GM12878 (cell line): ENCODE measurements at regions not wholly inside any gene's neighbourhood (a gene's known extent, or its start where the extent isn't known, plus 50 kb on each side); places are given as distances from the start of the nearest gene placed in this dataset.

Source experiments
- ATAC-seq: fragments of 200-7000 bp; cut with Tn5 transposase; 3 replicates; pipeline ENCODE4 v1.9.1; 2020; ENCODE audit warnings: mild to moderate bottlenecking, moderate library complexity
- BruUV-seq: library from RNA; stranded (reverse); fragments of 400-500 nt; replicated peaks from 2 replicates; lab custom pipeline; 2021; lab: Mats Ljungman, UMichigan
- CTCF ChIA-PET: fragments of 300-600 bp; sonication (Branson Sonifier 250); formaldehyde crosslinking; extraction: SDS; loops from one replicate; lab custom pipeline; 2021; ENCODE audit warnings: inconsistent platforms; lab: Yijun Ruan, JAX
- POLR2A ChIA-PET: fragments of 350-600 bp; formaldehyde crosslinking; extraction: SDS; loops from one replicate; lab custom pipeline; 2021; ENCODE audit warnings: inconsistent platforms; lab: Charles Lee
- RAD21 ChIA-PET: fragments of 300-600 bp; sonication (Branson Sonifier 250); formaldehyde crosslinking; loops from one replicate; lab custom pipeline; 2023; ENCODE audit warnings: antibody characterized with exemption; ENCODE audit not compliant: unreplicated experiment; lab: Charles Lee
- SMC1A ChIA-PET: fragments of 300-600 bp; sonication (Branson Sonifier 250); formaldehyde crosslinking; loops from one replicate; lab custom pipeline; 2023; ENCODE audit not compliant: unreplicated experiment, uncharacterized antibody; lab: Charles Lee
- DNase-seq: peaks from one replicate; pipeline ENCODE4 v3.0.0-alpha.2; 2011; ENCODE audit warnings: low read depth, low spot score
- FAIRE-seq: peaks from 3 replicates; lab custom pipeline; 2011; peaks lifted over from hg19 to GRCh38; lab: Jason Lieb, UNC
- H2AFZ ChIP-seq: 2 replicates; pipeline ENCODE4 v1.6.0; 2011; ENCODE audit warnings: low read depth, low read length, control low read depth; ENCODE audit not compliant: control insufficient read depth
- H3K27ac ChIP-seq: 2 replicates; pipeline ENCODE4 v1.5.1; 2011; ENCODE audit warnings: control low read depth; ENCODE audit not compliant: control insufficient read depth, insufficient read depth
- H3K27me3 ChIP-seq, 2 experiments: replicated peaks in 1 of 2; 2 replicates each; pipeline versions ENCODE4 v1.6.0 to v1.6.1; 2011; ENCODE audit warnings: low read length in 1 of 2; ENCODE audit not compliant: control insufficient read depth in 2 of 2, insufficient read depth in 2 of 2
- H3K36me3 ChIP-seq, 2 experiments: 2 replicates each; pipeline ENCODE4 v1.5.1; 2011; ENCODE audit warnings: low read length in 1 of 2; ENCODE audit not compliant: control insufficient read depth in 2 of 2, insufficient read depth in 2 of 2
- H3K4me1 ChIP-seq: 2 replicates; pipeline ENCODE4 v1.6.1; 2011; ENCODE audit warnings: mild to moderate bottlenecking, low read length, moderate library complexity, mixed read lengths; ENCODE audit not compliant: control insufficient read depth, insufficient read depth
- H3K4me2 ChIP-seq: 2 replicates; pipeline ENCODE4 v1.6.0; 2011; ENCODE audit warnings: control low read depth; ENCODE audit not compliant: control insufficient read depth, insufficient read depth
- H3K4me3 ChIP-seq: fragments of 200-600 bp; sonication (generic); 2 replicates; pipeline ENCODE4 v1.5.1; 2016
- H3K79me2 ChIP-seq: 2 replicates; pipeline ENCODE4 v1.6.0; 2011; ENCODE audit warnings: low read length; ENCODE audit not compliant: control insufficient read depth, insufficient read depth
- H3K9ac ChIP-seq: 2 replicates; pipeline ENCODE4 v1.8.0; 2011; ENCODE audit warnings: low read length, control low read depth, mixed read lengths; ENCODE audit not compliant: control insufficient read depth, insufficient read depth
- H3K9me3 ChIP-seq: replicated peaks from 3 replicates; pipeline ENCODE4 v1.5.1; 2011; ENCODE audit warnings: mild to moderate bottlenecking, low read length; ENCODE audit not compliant: control insufficient read depth, insufficient read depth
- H4K20me1 ChIP-seq: 2 replicates; pipeline ENCODE4 v1.6.0; 2011; ENCODE audit not compliant: control insufficient read depth, insufficient read depth
- ATF2 ChIP-seq: IDR thresholded peaks from 2 replicates; pipeline ENCODE4 v1.6.1; 2012; ENCODE audit warnings: low read length, inconsistent platforms
- CREM ChIP-seq: IDR thresholded peaks from 2 replicates; pipeline ENCODE4 v1.6.1; 2014; ENCODE audit warnings: antibody characterized with exemption, low read depth
- DPF2 ChIP-seq: fragments of 450-650 bp; IDR thresholded peaks from 2 replicates; pipeline ENCODE4 v1.6.1; 2017; ENCODE audit warnings: mild to moderate bottlenecking
- ESRRA ChIP-seq: IDR thresholded peaks from 2 replicates; pipeline ENCODE4 v1.6.1; 2012; ENCODE audit warnings: mild to moderate bottlenecking, low read length, improper control_type of control experiment
- FOS ChIP-seq: IDR thresholded peaks from 3 replicates; pipeline ENCODE4 v1.6.1; 2011; ENCODE audit warnings: borderline replicate concordance; ENCODE audit not compliant: insufficient read length; ENCODE audit errors: extremely low read depth
- HCFC1 ChIP-seq: fragments of 150-350 bp; IDR thresholded peaks from 2 replicates; pipeline ENCODE4 v1.6.1; 2014; ENCODE audit warnings: low read length
- MLLT1 ChIP-seq: fragments of 450-650 bp; IDR thresholded peaks from 2 replicates; pipeline ENCODE4 v1.6.1; 2016; ENCODE audit warnings: mild to moderate bottlenecking
- PAX5 ChIP-seq: IDR thresholded peaks from 2 replicates; pipeline ENCODE4 v1.6.1; 2011; ENCODE audit warnings: low read depth, low read length, borderline replicate concordance
- RCOR1 ChIP-seq: conservative IDR thresholded peaks from 2 replicates; pipeline ENCODE4 v1.6.1; 2012; ENCODE audit warnings: low read depth, low read length, improper control_type of control experiment
- SIN3A ChIP-seq: IDR thresholded peaks from 2 replicates; pipeline ENCODE4 v1.6.1; 2012; ENCODE audit warnings: low read depth, low read length, improper control_type of control experiment
- SP1 ChIP-seq: IDR thresholded peaks from one replicate; pipeline ENCODE4 v1.6.1; 2011; ENCODE audit warnings: low read depth, low read length
- SREBF1 ChIP-seq: IDR thresholded peaks from 2 replicates; pipeline ENCODE4 v1.6.1; 2012; ENCODE audit warnings: mild to moderate bottlenecking, low read length
- TCF7 ChIP-seq: IDR thresholded peaks from 2 replicates; pipeline ENCODE4 v1.6.1; 2014; ENCODE audit warnings: antibody characterized with exemption, borderline replicate concordance
- WGBS: methylation state at CpG from one replicate; pipeline ENCODE4 v1.1.6; 2016; ENCODE audit warnings: low lambda C conversion rate; ENCODE audit not compliant: insufficient replicate concordance, insufficient coverage; ENCODE audit errors: missing lambda C conversion rate; 5-methylcytosine and 5-hydroxymethylcytosine counted together
- in situ Hi-C: fragments of 300-500 bp; cut with MboI; formaldehyde crosslinking; loops from 9 replicates; pipeline ENCODE4 v1.14.3; 2018; ENCODE audit warnings: mixed read lengths
- intact Hi-C: fragments of 100-400 bp; cut with micrococcal nuclease; formaldehyde crosslinking; loops from one replicate; pipeline ENCODE4 v1.14.2; 2022; ENCODE audit not compliant: unreplicated experiment

GRCh38 chr2:145086910-145087309 lies 567.0 kb upstream of the ZEB2 start:
- TF ChIP-seq HCFC1, result no peak
- no peak for TF ChIP-seq MLLT1
- no peak for TF ChIP-seq SREBF1
- no peak for TF ChIP-seq PAX5
- no peak for TF ChIP-seq ATF2
- TF ChIP-seq FOS, result no peak
- no peak for TF ChIP-seq RCOR1
- TF ChIP-seq SP1, result no peak
- no peak for TF ChIP-seq TCF7
- no peak for TF ChIP-seq ESRRA
- no peak for TF ChIP-seq CREM
- no peak for TF ChIP-seq DPF2
- TF ChIP-seq SIN3A, result no peak
- CTCF ChIA-PET, result no interaction called here
- FAIRE-seq (no peak), DNase-seq (no peak), ATAC-seq (no peak)
- H3K27ac ChIP-seq, result no peak overlapping the region
- in situ Hi-C loops, result no loop called here
- intact Hi-C loops, result no loop called here
- RAD21 ChIA-PET, result no interaction called here
- WGBS, result 41% methylated on average over 3 of the region's 3 CpGs
- SMC1A ChIA-PET, result no interaction called here
- POLR2A ChIA-PET, result no interaction called here
- H3K4me3 ChIP-seq, result no peak overlapping the region
- no peaks in the 10 kb centered on the region for H3K79me2 ChIP-seq
- no peaks in the 10 kb centered on the region for H3K4me1 ChIP-seq
- H3K36me3 ChIP-seq, result no peaks in the 10 kb centered on the region
- H4K20me1 ChIP-seq, result no peaks in the 10 kb centered on the region
- no peak overlapping the region for H2AFZ ChIP-seq
- H3K9me3 ChIP-seq, result no peaks in the 10 kb centered on the region
- no peak overlapping the region for H3K9ac ChIP-seq
- no peaks in the 10 kb centered on the region; a peak in 1 of 4 replicates for H3K27me3 ChIP-seq
- H3K4me2 ChIP-seq, result no peak overlapping the region
- BruUV-seq, result no TSS peak
